OCI-LY3 (cell line): ENCODE measurements at regions not wholly inside any gene's neighbourhood (a gene's known extent, or its start where the extent isn't known, plus 50 kb on each side); places are given as distances from the start of the nearest gene placed in this dataset.
A peak's percentile ranks its signal among the peaks of the same experiment; 100 is the strongest.

Experiments used
- H2AFZ ChIP-seq: fragments of 200-600, 300-600 bp; shearing (Covaris generic); 2 replicates; pipeline ENCODE4 v1.6.0; 2014; ENCODE audit warnings: antibody characterized with exemption, low read depth, low read length
- H3K27ac ChIP-seq: fragments of 200-600, 300-600 bp; sonication (generic); 2 replicates; pipeline ENCODE4 v1.5.1; 2014; ENCODE audit warnings: mild to moderate bottlenecking, low read length, moderate library complexity, mixed read lengths
- H3K27me3 ChIP-seq: fragments of 200-600, 300-600 bp; sonication (generic); 2 replicates; pipeline ENCODE4 v1.6.1; 2014; ENCODE audit warnings: low read depth, low read length, mixed read lengths
- H3K36me3 ChIP-seq: fragments of 200-600, 300-600 bp; sonication (generic); replicated peaks from 2 replicates; pipeline ENCODE3; 2014; ENCODE audit warnings: low read depth, low read length, mixed read lengths
- H3K4me1 ChIP-seq: fragments of 300-600, 200-600 bp; sonication (generic); 2 replicates; pipeline ENCODE4 v1.6.1; 2014; ENCODE audit warnings: low read length, mixed read lengths
- H3K4me2 ChIP-seq: fragments of 200-600, 300-600 bp; sonication (generic); 2 replicates; pipeline ENCODE4 v1.6.1; 2014; ENCODE audit warnings: low read length, mixed read lengths
- H3K4me3 ChIP-seq: fragments of 300-600, 200-600 bp; sonication (generic); 2 replicates; pipeline ENCODE4 v1.5.1; 2014; ENCODE audit warnings: antibody characterized with exemption, mild to moderate bottlenecking, low read length, moderate library complexity
- H3K79me2 ChIP-seq: fragments of 300-600, 200-600 bp; shearing (Covaris generic); 2 replicates; pipeline ENCODE4 v1.6.1; 2014; ENCODE audit warnings: mild to moderate bottlenecking, low read length, mixed read lengths
- H3K9ac ChIP-seq: fragments of 300-600, 200-600 bp; shearing (Covaris generic); 2 replicates; pipeline ENCODE4 v1.6.0; 2014; ENCODE audit warnings: mild to moderate bottlenecking, low read length, moderate library complexity
- H3K9me3 ChIP-seq: fragments of 200-600, 300-600 bp; shearing (Covaris generic); 2 replicates; pipeline ENCODE4 v1.6.1; 2014; ENCODE audit warnings: low read length, mixed read lengths; ENCODE audit not compliant: insufficient read depth
- H4K20me1 ChIP-seq: fragments of 200-600, 300-600 bp; sonication (generic); 2 replicates; pipeline ENCODE4 v1.6.1; 2016; ENCODE audit warnings: low read length, mixed read lengths; ENCODE audit not compliant: insufficient read depth
- EZH2phosphoT487 ChIP-seq: fragments of 200-600 bp; shearing (Covaris generic); IDR thresholded peaks from 2 replicates; pipeline ENCODE4 v1.6.1; 2018; ENCODE audit warnings: antibody characterized with exemption, mixed run types, low read depth
- TF ChIP-seq, protein P1 (sequence below): fragments of 200-600, 300-600 bp; sonication (generic); IDR thresholded peaks from 2 replicates; pipeline ENCODE4 v1.5.1; 2014; ENCODE audit warnings: antibody characterized with exemption, low read length, low read depth

DNA sequence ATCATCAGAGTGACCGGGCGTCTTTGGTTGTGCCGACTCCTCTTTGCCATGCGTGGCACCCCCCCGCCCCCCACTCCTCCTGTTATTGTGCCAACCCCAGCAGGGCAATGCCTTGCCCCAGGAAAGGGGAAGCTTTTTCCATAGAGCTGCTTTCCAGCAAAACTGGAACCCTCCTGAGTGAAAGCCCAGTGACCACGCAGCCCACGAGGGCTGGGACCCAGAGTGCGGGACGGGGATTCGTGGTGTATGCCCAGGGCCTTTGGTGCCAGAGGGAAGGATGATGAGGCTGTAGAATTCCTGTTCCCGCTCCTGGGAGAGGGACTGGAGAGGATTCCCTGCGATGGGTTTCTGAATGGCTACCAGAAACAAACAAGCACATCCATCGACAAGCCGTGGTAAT lies 116.8 kb upstream of the BACH2 start:
- Histone ChIP-seq H3K4me1 (peaks cover 57% of the 10 kb centered on the region), H3K4me2 (peak overlapping the region; percentile 94), H3K36me3 (no peaks in the 10 kb centered on the region), H3K27ac (peak overlapping the region; percentile 75), H3K9ac (peak overlapping the region; percentile 67; the same call in 1 of the 2 replicates), H4K20me1 (no peaks in the 10 kb centered on the region), H3K4me3 (peak overlapping the region; percentile 68), H2AFZ (peak overlapping the region; percentile 90; the same call in 1 of the 2 replicates), H3K79me2 (no peaks in the 10 kb centered on the region), H3K9me3 (no peaks in the 10 kb centered on the region), H3K27me3 (no peaks in the 10 kb centered on the region)
- TF ChIP-seq, protein P1, sequence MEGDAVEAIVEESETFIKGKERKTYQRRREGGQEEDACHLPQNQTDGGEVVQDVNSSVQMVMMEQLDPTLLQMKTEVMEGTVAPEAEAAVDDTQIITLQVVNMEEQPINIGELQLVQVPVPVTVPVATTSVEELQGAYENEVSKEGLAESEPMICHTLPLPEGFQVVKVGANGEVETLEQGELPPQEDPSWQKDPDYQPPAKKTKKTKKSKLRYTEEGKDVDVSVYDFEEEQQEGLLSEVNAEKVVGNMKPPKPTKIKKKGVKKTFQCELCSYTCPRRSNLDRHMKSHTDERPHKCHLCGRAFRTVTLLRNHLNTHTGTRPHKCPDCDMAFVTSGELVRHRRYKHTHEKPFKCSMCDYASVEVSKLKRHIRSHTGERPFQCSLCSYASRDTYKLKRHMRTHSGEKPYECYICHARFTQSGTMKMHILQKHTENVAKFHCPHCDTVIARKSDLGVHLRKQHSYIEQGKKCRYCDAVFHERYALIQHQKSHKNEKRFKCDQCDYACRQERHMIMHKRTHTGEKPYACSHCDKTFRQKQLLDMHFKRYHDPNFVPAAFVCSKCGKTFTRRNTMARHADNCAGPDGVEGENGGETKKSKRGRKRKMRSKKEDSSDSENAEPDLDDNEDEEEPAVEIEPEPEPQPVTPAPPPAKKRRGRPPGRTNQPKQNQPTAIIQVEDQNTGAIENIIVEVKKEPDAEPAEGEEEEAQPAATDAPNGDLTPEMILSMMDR: no peak
- no peak for TF ChIP-seq EZH2phosphoT487

DNA sequence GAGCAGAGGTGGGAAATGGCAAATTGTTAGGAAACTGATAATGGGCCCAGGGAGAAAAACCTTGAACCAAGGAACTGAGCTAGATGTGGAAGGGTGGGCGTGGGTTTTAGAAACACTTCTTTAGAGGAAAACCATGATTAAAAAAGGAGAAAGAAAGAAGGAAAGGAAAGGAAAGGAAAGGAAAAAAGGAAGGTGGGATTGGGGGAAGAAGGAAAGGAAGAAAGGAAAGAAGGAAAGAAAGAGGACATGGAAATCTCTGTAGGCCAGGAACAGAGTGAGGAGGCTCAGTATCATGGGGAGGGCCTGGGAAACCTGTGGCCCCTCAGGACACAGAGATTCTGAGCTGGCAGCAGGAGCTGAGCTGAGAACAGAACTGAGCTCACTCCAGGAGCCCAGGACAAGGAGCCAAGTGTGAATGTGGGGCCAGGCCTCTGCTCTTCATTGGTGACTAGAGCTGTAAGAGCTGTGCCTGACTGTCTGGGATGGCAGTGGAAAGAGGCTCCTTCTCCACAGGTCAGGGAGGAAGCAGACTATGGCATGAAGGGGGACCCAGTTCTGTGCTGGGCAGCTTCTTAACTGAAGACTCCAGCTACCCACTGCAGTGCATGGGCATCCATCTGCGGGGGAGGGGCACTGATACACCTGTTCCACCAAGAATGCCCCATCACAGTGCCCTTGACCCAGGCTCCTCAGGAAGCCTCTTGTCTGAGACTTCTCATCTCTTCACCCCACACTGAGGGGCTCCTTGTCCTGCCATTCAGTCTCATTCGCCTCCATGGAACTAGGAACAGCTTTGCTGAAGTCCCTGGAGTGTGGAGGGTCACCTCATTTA lies 116.1 kb upstream of the BACH2 start:
- H3K27me3 ChIP-seq: no peaks in the 10 kb centered on the region
- H3K9ac ChIP-seq: peak overlapping the region; percentile 55; the same call in 1 of the 2 replicates
- peak overlapping the region; percentile 88; the same call in 1 of the 2 replicates for H3K27ac ChIP-seq
- H3K79me2 ChIP-seq: no peaks in the 10 kb centered on the region
- H3K4me3 ChIP-seq: no peak overlapping the region
- H3K9me3 ChIP-seq: no peaks in the 10 kb centered on the region
- no peaks in the 10 kb centered on the region for H4K20me1 ChIP-seq
- H3K4me2 ChIP-seq: peak overlapping the region; percentile 94
- no peak for TF ChIP-seq EZH2phosphoT487
- TF ChIP-seq, protein P1: no peak
- H3K4me1 ChIP-seq: peaks cover 57% of the 10 kb centered on the region
- H2AFZ ChIP-seq: no peak overlapping the region
- no peaks in the 10 kb centered on the region for H3K36me3 ChIP-seq

DNA sequence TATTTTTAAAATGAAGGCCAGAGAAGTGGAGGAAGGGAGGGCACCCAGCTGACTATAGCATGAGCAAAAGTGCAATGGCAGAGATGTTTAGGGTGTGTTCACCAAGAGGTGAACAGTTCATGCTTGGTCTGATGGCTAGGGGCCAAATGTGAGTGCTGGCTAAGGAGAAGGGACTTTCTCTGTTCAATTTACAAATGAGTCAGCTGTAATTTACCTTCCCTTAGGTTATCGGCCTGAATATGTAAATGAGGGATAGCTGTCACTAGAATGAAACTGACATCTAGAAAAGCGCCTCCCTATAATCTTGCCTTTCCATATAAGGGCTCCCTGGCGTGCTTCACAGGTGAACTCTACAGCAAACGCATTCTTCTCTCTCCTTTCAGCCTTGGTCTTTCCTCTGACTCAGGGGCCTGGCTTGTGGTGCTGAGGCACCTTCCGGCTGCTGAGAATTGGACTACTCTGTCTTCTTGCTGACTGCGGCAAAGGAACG lies 114.7 kb upstream of the BACH2 start:
- H3K4me1 ChIP-seq: peaks cover 57% of the 10 kb centered on the region
- H3K9ac ChIP-seq: peak overlapping the region; percentile 55; the same call in 1 of the 2 replicates
- no peaks in the 10 kb centered on the region for H3K9me3 ChIP-seq
- peak overlapping the region; percentile 88 for H3K27ac ChIP-seq
- TF ChIP-seq, protein P1: no peak
- no peak for TF ChIP-seq EZH2phosphoT487
- no peaks in the 10 kb centered on the region for H3K27me3 ChIP-seq
- peak overlapping the region; percentile 55 for H3K4me2 ChIP-seq
- peak overlapping the region; percentile 42 for H3K4me3 ChIP-seq
- H3K79me2 ChIP-seq: no peaks in the 10 kb centered on the region
- no peaks in the 10 kb centered on the region for H3K36me3 ChIP-seq
- no peaks in the 10 kb centered on the region for H4K20me1 ChIP-seq
- H2AFZ ChIP-seq: no peak overlapping the region

DNA sequence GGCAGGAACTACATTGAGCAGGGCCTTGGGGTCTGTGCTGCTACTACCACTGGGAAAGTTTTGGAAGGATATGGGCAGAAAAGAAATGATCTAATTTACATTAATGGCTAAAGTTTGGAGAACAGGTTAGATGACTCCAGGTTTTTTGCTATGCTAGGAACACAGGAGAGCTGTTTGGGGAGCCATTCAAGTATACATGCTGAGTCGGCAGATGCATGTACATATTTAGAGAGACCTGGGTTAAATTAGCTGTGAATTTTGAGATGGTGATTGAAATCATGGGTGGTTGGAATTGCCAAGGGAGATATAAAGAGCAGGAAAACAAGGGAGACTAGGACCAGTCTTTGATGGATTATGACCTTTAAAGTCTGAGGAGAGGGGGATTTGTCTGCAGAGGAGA lies 113.1 kb upstream of the BACH2 start:
- no peak overlapping the region for H2AFZ ChIP-seq
- H3K79me2 ChIP-seq: no peaks in the 10 kb centered on the region
- no peak overlapping the region for H3K9ac ChIP-seq
- H3K4me1 ChIP-seq: peaks cover 47% of the 10 kb centered on the region
- no peaks in the 10 kb centered on the region for H3K36me3 ChIP-seq
- H4K20me1 ChIP-seq: no peaks in the 10 kb centered on the region
- TF ChIP-seq, protein P1: no peak
- no peak for TF ChIP-seq EZH2phosphoT487
- no peak overlapping the region for H3K27ac ChIP-seq
- no peak overlapping the region for H3K4me2 ChIP-seq
- H3K9me3 ChIP-seq: no peaks in the 10 kb centered on the region
- H3K27me3 ChIP-seq: no peaks in the 10 kb centered on the region
- no peak overlapping the region for H3K4me3 ChIP-seq
